IPS-NIHi7 (cell line): ENCODE measurements at regions not wholly inside any gene's neighbourhood (a gene's known extent, or its start where the extent isn't known, plus 50 kb on each side); places are given as distances from the start of the nearest gene placed in this dataset.
A peak's percentile ranks its signal among the peaks of the same experiment; 100 is the strongest.
"Not testable (repeated sequence)": the region's sequence is repeated elsewhere in the genome, so short reads cannot be mapped to it uniquely, and the experiment has no call there.

Experiments used
- DNase-seq: peaks from one replicate; pipeline ENCODE4 v3.0.0; 2012; ENCODE audit warnings: mixed read lengths; ENCODE audit errors: extremely low spot score

GRCh38 chr2:65574993-65575392 lies 142.6 kb upstream of the SPRED2 start:
- no peak for DNase-seq

DNA sequence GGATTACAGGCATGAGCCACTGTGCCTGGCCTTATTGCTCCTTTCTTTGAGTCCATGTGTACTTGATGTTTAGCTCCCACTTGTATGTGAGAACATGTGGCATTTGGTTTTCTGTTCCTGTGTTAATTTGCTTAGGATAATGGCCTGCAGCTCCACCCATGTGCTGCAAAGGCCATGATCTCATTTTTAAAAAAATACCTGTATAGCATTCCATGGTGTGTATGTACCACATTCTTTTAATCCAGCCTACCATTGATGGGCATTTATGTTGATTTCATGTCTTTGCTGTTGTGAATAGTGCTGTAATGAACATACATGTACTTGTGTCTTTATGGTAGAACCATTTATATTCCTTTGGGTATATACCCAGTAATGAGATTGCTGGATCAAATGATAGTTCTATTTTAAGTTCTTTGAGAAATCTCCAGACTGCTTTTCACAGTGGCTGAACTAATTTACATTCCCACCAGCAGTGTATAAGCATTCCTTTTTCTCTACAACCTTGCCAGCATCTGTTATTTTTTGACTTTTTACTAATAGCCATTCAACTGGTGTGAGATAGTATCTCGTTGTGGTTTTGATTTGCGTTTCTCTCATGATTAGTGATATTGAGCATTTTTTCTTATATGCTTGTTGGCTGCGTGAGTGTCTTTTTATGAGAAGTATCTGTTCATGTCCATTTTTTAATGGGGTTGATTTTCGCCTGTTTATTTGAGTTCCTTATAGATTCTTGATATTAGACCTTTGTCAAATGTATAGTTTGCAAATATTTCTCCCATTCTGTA lies 136.4 kb upstream of the SPRED2 start:
- DNase-seq = not testable (repeated sequence)

- DNase-seq = peak; percentile 35
Measured at GRCh38 chr2:65566617-65567016, 134.2 kb upstream of the SPRED2 start.

DNA sequence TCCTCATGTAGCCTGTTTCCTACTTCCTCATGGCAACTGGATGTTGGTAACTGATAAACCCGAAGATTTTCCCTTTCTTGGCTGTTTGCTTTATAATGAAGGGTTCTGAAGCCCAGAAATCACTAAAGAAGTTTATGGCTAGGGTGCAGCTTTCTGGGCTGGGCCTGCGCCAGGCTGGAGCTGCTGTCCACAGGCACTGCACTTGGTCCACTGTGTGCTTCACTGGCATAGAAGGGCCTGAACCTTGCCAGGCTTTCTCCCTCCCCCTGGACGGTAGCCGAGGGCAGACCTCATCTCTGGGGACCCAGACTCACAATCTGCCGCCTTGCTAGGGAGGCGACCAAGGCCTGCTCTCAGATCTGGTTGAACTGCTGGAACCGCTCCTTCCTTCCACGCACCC lies 133.3 kb upstream of the SPRED2 start:
- DNase-seq = no peak

DNA sequence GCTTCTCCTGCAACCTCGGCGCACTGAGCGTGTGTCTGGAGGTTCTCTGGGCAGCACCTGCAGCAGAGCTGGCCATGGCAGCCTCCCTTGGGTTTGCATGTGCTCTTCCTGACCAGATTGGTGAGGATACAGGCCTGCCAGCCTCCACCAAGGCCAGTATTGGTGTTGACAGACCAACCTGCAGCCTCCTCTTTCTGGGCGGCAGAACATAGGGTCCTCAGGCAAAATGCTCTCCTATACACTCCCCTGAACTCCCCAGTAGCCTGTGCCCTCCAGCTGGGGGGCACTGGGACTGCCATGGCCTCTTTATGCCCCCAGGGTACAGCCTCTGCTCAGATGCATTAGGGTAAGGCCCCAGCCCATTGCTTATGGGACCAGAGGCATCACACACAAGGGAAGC lies 131.9 kb upstream of the SPRED2 start:
- no peak for DNase-seq

DNA sequence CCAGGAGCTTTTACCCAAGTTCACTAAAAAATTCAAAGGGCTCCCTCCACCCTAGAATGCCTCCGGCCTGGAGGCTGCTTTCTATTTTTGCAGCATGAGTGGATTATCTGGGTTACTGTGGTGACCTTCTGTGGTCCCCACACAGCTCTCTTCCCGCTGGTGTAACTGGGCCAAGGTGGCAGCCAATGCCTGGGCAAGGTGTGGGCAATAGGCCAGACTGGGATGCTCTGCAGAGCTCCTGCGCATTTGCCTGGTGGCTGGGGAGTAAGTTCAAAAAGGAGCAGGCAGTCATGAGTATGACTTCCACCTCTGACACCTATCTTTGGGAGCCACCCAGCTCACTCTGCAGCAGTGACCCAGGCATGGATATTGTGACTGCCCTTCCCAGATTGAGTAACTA lies 130.5 kb upstream of the SPRED2 start:
- no peak for DNase-seq

DNA sequence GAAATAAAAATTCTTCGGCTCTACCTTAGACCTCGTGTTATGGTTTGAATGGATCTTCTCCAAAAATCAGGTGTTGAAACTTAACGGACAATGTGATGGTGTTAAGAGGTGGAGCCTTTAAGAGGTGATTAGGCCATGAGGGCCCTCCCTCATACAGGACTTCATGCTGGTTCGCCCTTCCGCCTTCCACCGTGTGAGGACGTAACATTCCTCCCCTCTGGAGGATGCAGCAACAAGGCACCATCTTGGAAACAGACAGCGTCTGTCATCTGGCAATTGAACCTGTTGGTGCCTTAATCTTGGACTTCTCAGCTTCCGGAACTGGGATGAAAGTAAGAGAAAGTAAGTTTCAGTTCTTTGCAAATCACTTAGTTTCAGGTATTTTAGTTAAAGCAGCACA lies 126.3 kb upstream of the SPRED2 start:
- DNase-seq = no peak

DNA sequence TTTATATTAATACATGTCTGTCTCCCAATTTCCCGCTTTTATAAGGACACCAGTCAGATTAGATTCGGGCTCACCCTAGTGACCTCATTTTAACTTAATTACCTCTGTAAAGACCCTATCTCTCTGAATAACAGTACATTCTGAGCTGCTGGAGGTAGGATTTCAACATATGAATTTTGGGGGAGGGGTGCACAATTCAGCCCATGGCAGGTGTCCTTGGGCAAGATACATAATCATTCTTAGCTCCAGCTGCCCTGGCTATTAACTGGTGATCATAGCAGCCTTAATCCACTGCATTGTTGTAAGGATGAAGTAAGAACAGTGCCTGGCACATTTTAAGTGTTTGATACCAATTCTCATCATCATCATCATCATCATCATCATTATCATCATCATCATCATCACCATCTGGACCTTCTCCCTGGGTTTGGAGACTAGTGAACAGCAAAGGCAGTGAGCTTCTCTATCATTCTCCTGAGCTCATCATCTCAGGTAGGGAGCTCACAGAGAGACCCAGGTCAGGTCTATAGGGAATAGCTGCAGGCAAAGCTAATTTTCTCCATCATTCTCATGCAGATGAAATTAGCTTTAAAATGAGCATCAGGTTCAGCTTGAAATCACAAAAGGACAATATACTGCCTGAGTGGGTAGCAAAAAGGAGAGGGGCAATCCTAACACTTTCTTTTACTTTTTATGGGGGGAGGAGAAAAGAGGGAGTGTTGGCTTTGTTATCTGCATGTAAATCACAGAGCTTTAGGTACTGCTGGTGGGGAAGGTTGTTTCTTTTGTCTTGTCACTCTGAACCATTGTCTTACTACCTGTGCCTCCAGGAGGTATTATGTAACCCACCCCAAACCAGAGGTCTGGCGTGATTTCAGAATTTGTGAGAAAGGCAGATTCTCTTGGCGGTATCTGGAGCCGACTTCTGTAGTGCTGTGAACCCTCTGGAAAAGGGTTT lies 125.5 kb upstream of the SPRED2 start:
- peak; percentile 35 for DNase-seq

DNA sequence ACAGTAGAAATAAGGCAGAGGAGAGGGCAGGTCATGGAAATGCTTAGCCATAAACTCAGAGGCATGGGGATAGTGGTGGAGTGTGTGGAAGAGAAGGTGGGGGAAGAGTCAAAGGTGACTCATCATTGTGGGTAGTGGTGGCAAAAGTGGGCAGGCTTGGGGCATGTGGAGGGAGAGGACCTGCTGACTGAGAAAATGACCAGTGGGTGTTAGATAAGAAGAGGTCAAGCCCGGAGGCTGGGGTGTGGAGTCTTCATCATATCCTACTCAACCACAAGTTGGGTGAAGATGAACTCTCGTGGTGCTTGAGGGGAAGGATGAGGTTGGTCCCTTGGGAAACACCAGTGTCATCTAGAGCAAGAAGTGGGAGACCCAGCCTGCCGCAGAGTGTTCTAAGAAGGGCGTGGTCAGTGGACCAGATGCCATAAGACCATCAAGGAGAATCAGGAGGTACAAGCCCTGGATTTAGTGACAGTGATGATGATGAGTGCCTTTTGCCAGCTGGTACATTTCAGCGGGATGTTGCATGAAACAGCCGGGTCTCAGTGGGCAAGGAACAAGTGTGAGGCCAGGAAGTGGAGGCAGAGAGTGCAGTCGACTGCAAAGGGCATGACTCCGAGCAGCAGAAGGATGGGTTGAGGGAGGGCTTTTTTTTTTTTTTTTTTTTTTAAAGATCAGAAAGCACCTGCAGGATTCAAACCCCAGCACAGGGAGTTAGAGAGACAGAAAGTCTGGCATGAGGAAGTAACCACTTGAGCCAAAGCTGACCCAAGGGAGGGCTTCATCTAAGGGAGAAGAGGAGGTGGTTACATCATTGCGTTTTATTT lies 122.6 kb upstream of the SPRED2 start:
- DNase-seq = no peak

DNA sequence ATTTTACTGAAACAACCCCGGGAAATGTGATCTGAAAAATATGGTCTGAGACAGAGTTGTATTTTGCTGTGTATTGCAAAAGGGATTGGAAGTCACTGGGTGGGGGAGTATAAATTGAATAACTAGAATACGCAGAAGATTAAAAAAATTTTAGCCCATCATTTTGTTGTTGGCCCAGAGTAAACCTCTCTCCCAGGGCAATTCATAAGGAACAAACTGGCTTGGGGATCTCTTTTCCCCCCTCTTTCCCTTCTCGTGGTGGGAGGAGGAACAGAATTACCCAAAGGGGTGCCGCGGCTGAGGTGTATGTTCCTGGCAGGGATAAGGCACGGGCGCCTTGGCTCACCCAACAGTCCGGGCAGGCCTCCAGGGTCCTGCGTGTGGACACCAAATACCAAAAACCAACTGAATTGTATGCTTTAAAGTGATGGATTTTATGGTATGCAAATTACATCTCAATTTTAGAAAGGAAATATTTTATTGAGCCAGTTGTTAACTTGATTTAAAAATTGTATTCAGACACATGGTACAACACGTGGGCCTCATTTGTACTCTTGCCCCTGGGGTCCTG lies 121.2 kb upstream of the SPRED2 start:
- DNase-seq = no peak

- no peak for DNase-seq
Measured at GRCh38 chr2:65551528-65551927, 119.1 kb upstream of the SPRED2 start.

DNA sequence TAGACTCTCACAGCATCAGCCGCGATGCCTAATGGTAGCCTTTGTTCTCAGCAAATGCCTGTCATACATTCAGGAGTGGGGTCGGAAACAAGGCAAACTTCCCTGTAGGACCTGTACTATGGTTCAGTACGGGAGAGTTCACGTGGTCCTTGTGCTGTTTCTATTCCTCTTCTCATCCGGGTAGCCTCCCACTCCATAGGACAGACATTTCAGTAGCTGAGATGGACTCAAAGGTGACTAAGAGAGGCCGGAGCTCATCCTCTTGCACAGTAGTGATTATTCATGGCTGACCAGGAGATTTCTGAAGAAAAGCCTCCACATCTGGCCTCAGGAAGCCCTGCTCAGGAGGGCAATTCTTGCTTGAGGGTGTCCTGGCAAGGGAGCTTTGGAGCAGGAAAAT lies 117.8 kb upstream of the SPRED2 start:
- no peak for DNase-seq

- no peak for DNase-seq
Measured at GRCh38 chr2:65549631-65550030, 117.2 kb upstream of the SPRED2 start.

DNA sequence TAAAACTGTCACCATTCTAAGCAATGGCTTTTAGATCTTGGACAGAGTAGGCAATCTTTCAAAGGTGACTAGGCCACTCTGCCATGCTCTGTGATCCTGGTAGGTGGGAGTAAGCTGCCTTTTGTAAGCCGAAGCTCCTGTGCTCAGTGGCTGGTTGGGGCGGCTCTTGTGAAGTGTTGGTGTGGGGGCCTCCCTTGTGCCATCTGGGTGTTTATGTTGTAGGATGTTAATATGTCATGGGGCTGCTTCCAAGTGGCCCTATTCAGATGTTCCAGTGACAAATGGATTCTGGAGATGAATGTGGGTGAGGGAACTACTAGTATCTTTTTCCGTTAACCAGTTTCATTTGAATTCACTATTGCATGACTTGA lies 116.8 kb upstream of the SPRED2 start:
- DNase-seq = no peak

DNA sequence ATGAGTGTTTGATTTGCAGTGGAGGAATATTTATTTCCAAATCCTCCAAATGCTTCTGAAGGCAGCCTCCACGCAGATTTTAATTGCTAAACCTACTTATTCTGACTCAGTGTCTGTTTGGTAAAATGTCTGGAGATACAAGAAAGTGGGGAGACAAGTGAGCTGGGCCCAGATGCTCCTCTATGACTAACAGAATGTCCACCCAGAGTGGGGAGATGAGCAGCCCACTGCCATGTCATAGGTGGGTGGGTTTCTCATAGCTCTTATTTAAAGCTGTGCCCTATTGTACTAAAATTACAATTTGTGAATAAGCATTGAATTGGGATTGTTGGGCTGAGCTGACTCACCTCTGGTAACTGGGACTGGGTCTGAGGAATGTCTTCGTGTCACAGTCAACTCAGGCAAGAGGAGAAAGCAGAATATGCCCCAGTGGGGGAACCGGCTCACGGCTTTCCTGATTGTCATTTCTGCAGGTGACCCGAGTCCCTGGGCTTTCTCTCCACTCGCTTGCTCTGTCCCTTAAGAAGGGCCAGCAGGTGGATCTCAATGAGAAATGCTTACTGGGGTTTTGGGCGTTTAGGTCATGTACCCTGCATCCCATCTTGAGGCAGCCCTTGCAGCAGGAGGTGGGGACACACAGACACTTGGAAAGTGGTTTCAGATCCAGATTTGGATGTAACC lies 116.3 kb upstream of the SPRED2 start:
- no peak for DNase-seq

GRCh38 chr2:65548064-65548463 lies 115.7 kb upstream of the SPRED2 start:
- no peak for DNase-seq

DNA sequence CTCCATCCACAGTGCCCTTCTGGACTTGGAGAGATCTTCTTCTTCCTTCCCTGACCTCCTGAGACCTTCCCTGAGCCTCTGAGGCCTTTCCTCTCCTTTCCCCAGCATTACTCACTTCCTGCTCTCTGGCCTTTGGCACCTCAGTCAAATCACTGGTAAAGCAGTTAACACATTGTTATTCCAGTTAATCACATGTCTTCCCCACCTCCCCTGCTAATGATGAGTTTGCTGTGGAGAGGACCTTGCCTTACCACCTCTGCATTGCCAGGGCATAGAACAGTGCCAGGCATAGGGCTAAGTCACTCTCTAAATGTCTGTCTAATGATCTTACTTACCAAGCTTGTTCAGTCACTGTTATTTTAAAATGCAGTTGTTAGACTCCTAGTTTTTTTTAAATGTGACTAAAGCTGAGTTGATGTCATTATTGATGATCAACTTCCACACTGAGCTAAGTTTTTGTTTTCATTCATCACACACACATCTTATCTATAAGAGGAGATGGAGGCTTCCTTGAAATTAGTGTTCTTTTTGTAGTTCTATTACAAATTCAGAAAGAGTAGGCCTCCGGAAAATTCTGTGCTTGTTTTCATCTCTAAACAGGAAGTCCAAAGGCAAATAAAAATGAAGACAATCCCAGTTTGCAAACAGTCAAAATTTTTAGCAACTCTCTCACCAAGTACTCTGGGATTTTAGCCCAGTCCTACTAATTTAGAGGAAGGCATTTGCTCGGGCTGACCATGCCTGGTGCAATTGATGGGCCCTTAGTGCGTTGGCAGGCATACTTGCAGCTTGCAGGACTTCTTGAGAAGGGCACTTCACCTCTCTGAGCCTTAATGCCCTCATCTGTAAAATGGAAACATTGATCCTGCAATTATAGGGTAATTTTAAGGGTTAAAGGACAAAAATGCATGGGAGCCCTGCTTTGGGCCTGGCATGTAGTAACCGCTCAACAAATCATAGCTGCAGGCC lies 113.7 kb upstream of the SPRED2 start:
- peak; percentile 37 for DNase-seq

DNA sequence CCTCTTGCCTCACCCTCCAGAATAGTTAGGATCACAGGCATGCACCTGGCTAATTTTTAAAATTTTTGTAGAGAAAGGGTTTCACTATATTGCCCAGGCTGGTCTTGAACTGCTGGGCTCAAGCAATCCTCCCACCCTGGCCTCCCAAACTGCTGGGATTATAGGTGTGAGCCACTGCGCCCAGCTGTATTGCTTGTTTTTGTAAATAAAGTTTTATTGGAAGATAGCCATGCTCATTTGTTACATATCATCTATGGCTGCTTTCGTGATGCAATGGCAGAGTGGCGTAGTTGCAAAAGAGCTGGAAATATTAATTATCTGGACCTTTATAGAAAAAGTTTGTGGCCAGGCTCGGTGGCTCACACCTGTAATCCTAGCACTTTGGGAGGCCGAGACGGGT lies 109.4 kb upstream of the SPRED2 start:
- DNase-seq = no peak

DNA sequence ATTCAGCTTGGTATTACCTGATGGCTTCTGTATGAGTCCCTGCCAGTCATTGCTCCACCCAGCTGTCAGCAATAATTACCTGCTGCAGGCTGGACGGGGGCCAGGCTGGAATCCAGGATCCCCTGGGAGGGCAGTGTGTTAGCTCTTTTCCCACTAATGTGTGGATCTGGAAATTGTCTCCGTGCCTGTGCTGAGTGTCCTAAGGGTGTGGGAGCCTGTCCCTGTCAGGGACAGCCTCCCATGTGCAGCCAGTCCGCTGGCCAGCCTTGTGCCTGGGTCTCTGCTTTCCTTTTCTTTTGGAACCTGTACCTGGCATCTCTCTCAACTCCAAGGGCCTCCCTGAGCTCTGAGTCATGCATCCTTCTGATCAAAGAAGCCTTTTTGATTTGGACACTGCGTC lies 107.2 kb upstream of the SPRED2 start:
- DNase-seq = no peak
